Peyer's patch (tissue), 4 donors: ENCODE measurements at regions not wholly inside any gene's neighbourhood (a gene's known extent, or its start where the extent isn't known, plus 50 kb on each side); places are given as distances from the start of the nearest gene placed in this dataset.
"Not testable (repeated sequence)": the region's sequence is repeated elsewhere in the genome, so short reads cannot be mapped to it uniquely, and the experiment has no call there.

Experiments
- CTCF ChIP-seq, 6 experiments: fragments of 450-650 bp in 4 of 6; fragments of 200-600 bp in 2 of 6; sonication (generic) in 1 of 6; IDR thresholded peaks; one replicate each; pipeline ENCODE4 v1.5.1; 2017 to 2019; ENCODE audit warnings: antibody characterized with exemption in 6 of 6, mild to moderate bottlenecking in 3 of 6, moderate library complexity in 1 of 6
- POLR2A ChIP-seq, 2 donors: fragments of 450-650 bp; IDR thresholded peaks; one replicate each; pipeline ENCODE4 v1.5.1; 2017; ENCODE audit warnings: antibody characterized with exemption in 2 of 2, mild to moderate bottlenecking in 2 of 2, moderate library complexity in 2 of 2

GRCh38 chr3:125899181-125899580 lies 69.8 kb upstream of the ROPN1B start:
- not testable (repeated sequence) for TF ChIP-seq POLR2A, CTCF (IDR thresholded peaks at IDR 0.05)
